HepG2 (cell line): ENCODE measurements at regions not wholly inside any gene's neighbourhood (a gene's known extent, or its start where the extent isn't known, plus 50 kb on each side); places are given as distances from the start of the nearest gene placed in this dataset.

ENCODE experiments used
- AHR ChIP-seq: IDR thresholded peaks from 2 replicates; pipeline ENCODE4 v1.6.1; 2018; ENCODE audit warnings: missing genetic modification reagents, missing compliant biosample characterization
- ARNT ChIP-seq: fragments of 450-650 bp; IDR thresholded peaks from 2 replicates; pipeline ENCODE4 v1.6.1; 2017
- ATF1 ChIP-seq: IDR thresholded peaks from 2 replicates; pipeline ENCODE4 v1.6.1; 2016; ENCODE audit warnings: mild to moderate bottlenecking, control low read depth
- CBX1 ChIP-seq: IDR thresholded peaks from one replicate; pipeline ENCODE4 v1.6.1; 2016; ENCODE audit warnings: antibody characterized with exemption, low read depth
- CHCHD3 ChIP-seq: sonication (generic); formaldehyde crosslinking; IDR thresholded peaks from 2 replicates; pipeline ENCODE4 v1.8.0; 2022; ENCODE audit warnings: mild to moderate bottlenecking, missing genetic modification reagents, moderate library complexity
- FIP1L1 ChIP-seq: fragments of 200-400 bp; formaldehyde crosslinking; IDR thresholded peaks from 2 replicates; pipeline ENCODE4 v1.6.1; 2018; ENCODE audit warnings: low read depth, mild to moderate bottlenecking, low read length, moderate library complexity, borderline replicate concordance; ENCODE audit not compliant: insufficient read depth
- KDM1A ChIP-seq: IDR thresholded peaks from 2 replicates; pipeline ENCODE4 v1.6.1; 2016; ENCODE audit warnings: missing compliant biosample characterization
- KMT2A ChIP-seq: sonication (generic); formaldehyde crosslinking; IDR thresholded peaks from 2 replicates; pipeline ENCODE4 v1.4.0; 2020; ENCODE audit warnings: missing genetic modification reagents
- NCOR1 ChIP-seq: fragments of 200-600 bp; sonication (generic); IDR thresholded peaks from 2 replicates; pipeline ENCODE4 v1.7.0; 2017; ENCODE audit warnings: antibody characterized with exemption, low read length, borderline replicate concordance
- PITX1 ChIP-seq: sonication (generic); formaldehyde crosslinking; IDR thresholded peaks from 2 replicates; pipeline ENCODE4 v1.5.1; 2020; ENCODE audit warnings: mild to moderate bottlenecking, missing genetic modification reagents
- SIX1 ChIP-seq: sonication (generic); formaldehyde crosslinking; IDR thresholded peaks from 2 replicates; pipeline ENCODE4 v1.4.0; 2020; ENCODE audit warnings: missing genetic modification reagents, borderline replicate concordance
- TGIF2 ChIP-seq: IDR thresholded peaks from 2 replicates; pipeline ENCODE4 v1.6.1; 2016; ENCODE audit warnings: control low read depth, missing compliant biosample characterization
- ZFP82 ChIP-seq: sonication (generic); formaldehyde crosslinking; IDR thresholded peaks from 2 replicates; pipeline ENCODE4 v1.5.1; 2020; ENCODE audit warnings: mild to moderate bottlenecking, missing genetic modification reagents, borderline replicate concordance
- ZNF543 ChIP-seq: sonication (generic); formaldehyde crosslinking; IDR thresholded peaks from 2 replicates; pipeline ENCODE4 v1.4.0; 2020; ENCODE audit warnings: mild to moderate bottlenecking, missing genetic modification reagents
- ZNF557 ChIP-seq: sonication (generic); formaldehyde crosslinking; IDR thresholded peaks from 2 replicates; pipeline ENCODE4 v1.4.0; 2020; ENCODE audit warnings: missing genetic modification reagents
- ZNF615 ChIP-seq: sonication (generic); formaldehyde crosslinking; IDR thresholded peaks from 2 replicates; pipeline ENCODE4 v1.5.0; 2020; ENCODE audit warnings: mild to moderate bottlenecking, missing genetic modification reagents, borderline replicate concordance
- ZNF652 ChIP-seq: IDR thresholded peaks from 2 replicates; pipeline ENCODE4 v1.6.1; 2016; ENCODE audit warnings: low read depth, borderline replicate concordance
- ZNF7 ChIP-seq: IDR thresholded peaks from 2 replicates; pipeline ENCODE4 v1.6.1; 2016; ENCODE audit warnings: missing biosample characterization, missing genetic modification reagents
- ZNF883 ChIP-seq: sonication (generic); formaldehyde crosslinking; IDR thresholded peaks from 2 replicates; pipeline ENCODE4 v1.5.1; 2020; ENCODE audit warnings: mild to moderate bottlenecking, missing genetic modification reagents; ENCODE audit errors: not compliant biosample characterization
- TF ChIP-seq, protein P1 (sequence below): sonication (generic); formaldehyde crosslinking; IDR thresholded peaks from one replicate; pipeline ENCODE4 v1.5.1; 2020; ENCODE audit warnings: mild to moderate bottlenecking, missing genetic modification reagents; ENCODE audit errors: not compliant biosample characterization
- TF ChIP-seq, protein P2 (sequence below): fragments of 450-650 bp; IDR thresholded peaks from 2 replicates; pipeline ENCODE4 v1.6.1; 2016
- TF ChIP-seq, protein P3 (sequence below): sonication (generic); formaldehyde crosslinking; conservative IDR thresholded peaks from 2 replicates; pipeline ENCODE4 v1.4.0; 2020; ENCODE audit warnings: missing genetic modification reagents

DNA sequence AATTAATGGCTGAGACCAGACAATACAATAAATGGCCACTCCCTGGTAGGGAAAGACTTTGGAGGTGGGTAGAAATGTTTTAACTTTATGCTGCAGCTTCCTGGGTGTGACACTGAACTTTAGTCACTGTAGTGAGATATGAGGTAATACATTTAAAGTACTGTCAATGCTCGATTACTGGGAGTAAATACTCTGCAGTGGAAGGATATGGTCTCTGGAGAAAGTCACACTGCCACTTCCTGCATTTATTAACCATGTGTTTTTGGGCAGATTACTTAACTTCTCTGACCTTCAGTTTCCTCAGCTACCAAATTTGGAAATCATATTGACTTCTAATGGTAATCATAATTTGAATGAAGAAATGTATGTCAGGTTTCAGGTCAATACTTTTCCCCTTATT is 317.1 kb upstream of the TGFBR2 start (continued):
- TF ChIP-seq, protein P1, sequence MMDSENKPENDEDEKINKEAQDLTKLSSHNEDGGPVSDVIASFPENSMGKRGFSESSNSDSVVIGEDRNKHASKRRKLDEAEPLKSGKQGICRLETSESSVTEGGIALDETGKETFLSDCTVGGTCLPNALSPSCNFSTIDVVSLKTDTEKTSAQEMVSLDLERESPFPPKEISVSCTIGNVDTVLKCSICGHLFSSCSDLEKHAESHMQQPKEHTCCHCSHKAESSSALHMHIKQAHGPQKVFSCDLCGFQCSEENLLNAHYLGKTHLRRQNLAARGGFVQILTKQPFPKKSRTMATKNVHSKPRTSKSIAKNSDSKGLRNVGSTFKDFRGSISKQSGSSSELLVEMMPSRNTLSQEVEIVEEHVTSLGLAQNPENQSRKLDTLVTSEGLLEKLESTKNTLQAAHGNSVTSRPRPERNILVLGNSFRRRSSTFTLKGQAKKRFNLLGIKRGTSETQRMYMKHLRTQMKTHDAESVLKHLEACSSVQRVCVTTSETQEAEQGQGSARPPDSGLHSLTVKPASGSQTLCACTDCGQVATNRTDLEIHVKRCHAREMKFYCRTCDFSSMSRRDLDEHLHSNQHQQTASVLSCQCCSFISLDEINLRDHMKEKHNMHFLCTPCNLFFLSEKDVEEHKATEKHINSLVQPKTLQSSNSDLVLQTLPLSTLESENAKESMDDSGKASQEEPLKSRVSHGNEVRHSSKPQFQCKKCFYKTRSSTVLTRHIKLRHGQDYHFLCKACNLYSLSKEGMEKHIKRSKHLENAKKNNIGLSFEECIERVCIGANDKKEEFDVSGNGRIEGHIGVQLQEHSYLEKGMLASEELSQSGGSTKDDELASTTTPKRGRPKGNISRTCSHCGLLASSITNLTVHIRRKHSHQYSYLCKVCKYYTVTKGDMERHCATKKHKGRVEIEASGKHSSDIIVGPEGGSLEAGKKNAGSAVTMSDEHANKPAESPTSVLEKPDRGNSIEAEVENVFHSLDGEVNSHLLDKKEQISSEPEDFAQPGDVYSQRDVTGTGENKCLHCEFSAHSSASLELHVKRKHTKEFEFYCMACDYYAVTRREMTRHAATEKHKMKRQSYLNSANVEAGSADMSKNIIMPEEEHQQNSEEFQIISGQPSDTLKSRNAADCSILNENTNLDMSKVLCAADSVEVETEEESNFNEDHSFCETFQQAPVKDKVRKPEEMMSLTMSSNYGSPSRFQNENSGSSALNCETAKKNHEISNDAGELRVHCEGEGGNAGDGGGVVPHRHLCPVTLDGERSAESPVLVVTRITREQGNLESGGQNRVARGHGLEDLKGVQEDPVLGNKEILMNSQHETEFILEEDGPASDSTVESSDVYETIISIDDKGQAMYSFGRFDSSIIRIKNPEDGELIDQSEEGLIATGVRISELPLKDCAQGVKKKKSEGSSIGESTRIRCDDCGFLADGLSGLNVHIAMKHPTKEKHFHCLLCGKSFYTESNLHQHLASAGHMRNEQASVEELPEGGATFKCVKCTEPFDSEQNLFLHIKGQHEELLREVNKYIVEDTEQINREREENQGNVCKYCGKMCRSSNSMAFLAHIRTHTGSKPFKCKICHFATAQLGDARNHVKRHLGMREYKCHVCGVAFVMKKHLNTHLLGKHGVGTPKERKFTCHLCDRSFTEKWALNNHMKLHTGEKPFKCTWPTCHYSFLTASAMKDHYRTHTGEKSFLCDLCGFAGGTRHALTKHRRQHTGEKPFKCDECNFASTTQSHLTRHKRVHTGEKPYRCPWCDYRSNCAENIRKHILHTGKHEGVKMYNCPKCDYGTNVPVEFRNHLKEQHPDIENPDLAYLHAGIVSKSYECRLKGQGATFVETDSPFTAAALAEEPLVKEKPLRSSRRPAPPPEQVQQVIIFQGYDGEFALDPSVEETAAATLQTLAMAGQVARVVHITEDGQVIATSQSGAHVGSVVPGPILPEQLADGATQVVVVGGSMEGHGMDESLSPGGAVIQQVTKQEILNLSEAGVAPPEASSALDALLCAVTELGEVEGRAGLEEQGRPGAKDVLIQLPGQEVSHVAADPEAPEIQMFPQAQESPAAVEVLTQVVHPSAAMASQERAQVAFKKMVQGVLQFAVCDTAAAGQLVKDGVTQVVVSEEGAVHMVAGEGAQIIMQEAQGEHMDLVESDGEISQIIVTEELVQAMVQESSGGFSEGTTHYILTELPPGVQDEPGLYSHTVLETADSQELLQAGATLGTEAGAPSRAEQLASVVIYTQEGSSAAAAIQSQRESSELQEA (CRISPR knock-in tag): no peak
- TF ChIP-seq, protein P2, sequence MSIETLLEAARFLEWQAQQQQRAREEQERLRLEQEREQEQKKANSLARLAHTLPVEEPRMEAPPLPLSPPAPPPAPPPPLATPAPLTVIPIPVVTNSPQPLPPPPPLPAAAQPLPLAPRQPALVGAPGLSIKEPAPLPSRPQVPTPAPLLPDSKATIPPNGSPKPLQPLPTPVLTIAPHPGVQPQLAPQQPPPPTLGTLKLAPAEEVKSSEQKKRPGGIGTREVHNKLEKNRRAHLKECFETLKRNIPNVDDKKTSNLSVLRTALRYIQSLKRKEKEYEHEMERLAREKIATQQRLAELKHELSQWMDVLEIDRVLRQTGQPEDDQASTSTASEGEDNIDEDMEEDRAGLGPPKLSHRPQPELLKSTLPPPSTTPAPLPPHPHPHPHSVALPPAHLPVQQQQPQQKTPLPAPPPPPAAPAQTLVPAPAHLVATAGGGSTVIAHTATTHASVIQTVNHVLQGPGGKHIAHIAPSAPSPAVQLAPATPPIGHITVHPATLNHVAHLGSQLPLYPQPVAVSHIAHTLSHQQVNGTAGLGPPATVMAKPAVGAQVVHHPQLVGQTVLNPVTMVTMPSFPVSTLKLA: no peak
- TF ChIP-seq ARNT: no peak
- TF ChIP-seq ZNF615 (CRISPR knock-in tag): no peak
- no peak for TF ChIP-seq AHR
- TF ChIP-seq FIP1L1: no peak
- TF ChIP-seq PITX1 (CRISPR knock-in tag): no peak
- no peak for TF ChIP-seq ZNF7
- peak; percentile 74; the same call in 1 of the 2 replicates for TF ChIP-seq ZNF652 (CRISPR knock-in tag)
- TF ChIP-seq KMT2A (CRISPR knock-in tag): no peak
- no peak for TF ChIP-seq SIX1 (CRISPR knock-in tag)
- TF ChIP-seq ZNF883: no peak
- TF ChIP-seq ZNF543 (CRISPR knock-in tag): no peak
- no peak for TF ChIP-seq CHCHD3
- TF ChIP-seq NCOR1: no peak
- no peak for TF ChIP-seq CBX1
- no peak for TF ChIP-seq KDM1A (CRISPR knock-in tag)
- peak; percentile 68 for TF ChIP-seq ATF1
- TF ChIP-seq ZFP82: no peak
- TF ChIP-seq, protein P3, sequence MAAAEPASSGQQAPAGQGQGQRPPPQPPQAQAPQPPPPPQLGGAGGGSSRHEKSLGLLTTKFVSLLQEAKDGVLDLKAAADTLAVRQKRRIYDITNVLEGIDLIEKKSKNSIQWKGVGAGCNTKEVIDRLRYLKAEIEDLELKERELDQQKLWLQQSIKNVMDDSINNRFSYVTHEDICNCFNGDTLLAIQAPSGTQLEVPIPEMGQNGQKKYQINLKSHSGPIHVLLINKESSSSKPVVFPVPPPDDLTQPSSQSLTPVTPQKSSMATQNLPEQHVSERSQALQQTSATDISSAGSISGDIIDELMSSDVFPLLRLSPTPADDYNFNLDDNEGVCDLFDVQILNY (CRISPR knock-in tag): no peak
- no peak for TF ChIP-seq ZNF557 (CRISPR knock-in tag)
- TF ChIP-seq TGIF2 (CRISPR knock-in tag): 0 out of 2 replicates have a peak, but pooled peaks have one; percentile 30
